ENCODE measurements at regions not wholly inside any gene's neighbourhood (a gene's known extent, or its start where the extent isn't known, plus 50 kb on each side); places are given as distances from the start of the nearest gene placed in this dataset.
"Not testable (repeated sequence)": the region's sequence is repeated elsewhere in the genome, so short reads cannot be mapped to it uniquely, and the experiment has no call there.

GRCh38 chr4:14396183-14396582 lies 606.1 kb upstream of the CPEB2 start:
- no peak for DNase-seq

GRCh38 chr4:14399848-14400247 lies 602.4 kb upstream of the CPEB2 start:
- no peak for DNase-seq

DNA sequence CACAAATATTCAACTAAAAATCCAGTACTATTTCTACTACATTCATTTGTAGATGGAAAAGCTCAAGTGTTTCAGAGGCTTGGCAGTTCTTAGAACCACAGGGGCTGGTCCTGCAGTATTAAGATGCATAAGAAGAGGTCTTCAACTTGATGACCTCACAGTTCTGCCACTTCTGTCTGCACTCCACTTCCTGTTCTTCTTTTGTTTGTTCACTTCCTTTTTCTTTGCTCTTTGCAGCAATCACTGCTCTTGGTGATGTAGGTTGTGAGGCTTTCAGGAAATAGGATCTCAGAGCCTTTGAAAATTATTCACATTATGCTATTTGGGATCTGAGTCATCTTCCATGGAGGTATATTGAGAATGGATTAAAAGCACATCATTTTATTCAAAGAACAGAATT lies 602.0 kb upstream of the CPEB2 start:
- no peak for DNase-seq

- DNase-seq = no peak
Measured at GRCh38 chr4:14403132-14403531, 599.1 kb upstream of the CPEB2 start.

DNA sequence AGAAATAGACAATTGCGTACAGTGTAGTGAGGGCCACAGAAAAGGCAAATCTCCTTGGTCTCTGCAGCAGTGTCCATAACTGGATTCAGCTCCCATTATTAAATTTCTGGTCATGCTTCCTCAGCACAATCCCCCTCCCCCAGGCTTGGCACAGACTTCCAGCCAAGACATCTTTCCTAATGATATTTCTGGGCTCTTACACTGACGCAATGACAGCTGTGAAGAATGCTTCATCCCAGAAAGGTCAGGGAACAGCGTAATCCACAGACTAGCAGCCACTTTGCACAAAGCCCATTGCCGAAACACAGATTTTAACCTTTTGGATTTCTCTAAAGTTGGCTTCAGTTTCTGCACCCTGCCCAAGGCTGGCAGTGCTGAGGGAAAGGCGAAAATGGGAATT lies 597.6 kb upstream of the CPEB2 start:
- DNase-seq = no peak

GRCh38 chr4:14410516-14410915 lies 591.8 kb upstream of the CPEB2 start:
- peak in 2 of 3 experiments; percentile 67 to 91 for DNase-seq

- DNase-seq = no peak
Measured at GRCh38 chr4:14415146-14415545, 587.1 kb upstream of the CPEB2 start.

- DNase-seq = peak in 1 of 3 experiments; percentile 23
Measured at GRCh38 chr4:14419516-14419915, 582.8 kb upstream of the CPEB2 start.

DNA sequence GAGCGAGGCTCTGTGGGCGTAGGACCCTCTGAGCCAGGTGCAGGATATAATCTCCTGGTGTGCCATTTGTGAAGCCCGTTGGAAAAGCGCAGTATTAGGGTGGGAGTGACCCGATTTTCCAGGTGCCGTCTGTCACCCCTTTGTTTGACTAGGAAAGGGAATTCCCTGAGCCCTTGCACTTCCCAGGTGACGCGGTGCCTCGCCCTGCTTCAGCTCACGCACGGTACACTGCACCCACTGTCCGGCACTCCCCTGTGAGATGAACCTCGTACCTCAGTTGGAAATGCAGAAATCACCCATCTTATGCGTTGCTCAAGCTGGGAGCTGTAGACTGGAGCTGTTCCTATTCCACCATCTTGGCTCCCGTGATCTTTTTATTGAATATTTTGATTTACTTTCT lies 576.0 kb upstream of the CPEB2 start:
- DNase-seq = not testable (repeated sequence)

GRCh38 chr4:14428125-14428524 lies 574.2 kb upstream of the CPEB2 start:
- no peak for DNase-seq

- DNase-seq = no peak
Measured at GRCh38 chr4:14431155-14432134, 570.8 kb upstream of the CPEB2 start.

- DNase-seq = no peak
Measured at GRCh38 chr4:14434483-14434882, 567.8 kb upstream of the CPEB2 start.

DNA sequence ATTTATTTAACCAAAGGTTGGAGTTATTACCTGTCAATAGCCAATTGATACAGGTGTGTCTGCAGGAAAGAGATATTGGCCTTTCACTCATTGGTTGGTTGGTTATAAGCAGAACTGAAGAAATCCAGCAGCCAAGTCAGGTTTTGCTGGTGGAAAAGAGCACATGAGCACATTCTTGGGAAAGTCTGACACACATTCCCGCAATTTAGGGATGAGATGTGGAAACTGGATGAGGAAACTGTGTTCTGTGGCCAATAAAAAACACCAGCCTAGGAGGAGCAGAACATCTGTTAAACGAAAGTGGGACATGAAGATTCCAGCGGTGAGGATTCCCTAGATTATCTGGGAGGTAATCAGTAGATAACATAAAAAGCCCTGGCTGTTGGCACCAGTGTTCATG lies 567.4 kb upstream of the CPEB2 start:
- no peak for DNase-seq

- no peak for DNase-seq
Measured at GRCh38 chr4:14441561-14441960, 560.7 kb upstream of the CPEB2 start.

DNA sequence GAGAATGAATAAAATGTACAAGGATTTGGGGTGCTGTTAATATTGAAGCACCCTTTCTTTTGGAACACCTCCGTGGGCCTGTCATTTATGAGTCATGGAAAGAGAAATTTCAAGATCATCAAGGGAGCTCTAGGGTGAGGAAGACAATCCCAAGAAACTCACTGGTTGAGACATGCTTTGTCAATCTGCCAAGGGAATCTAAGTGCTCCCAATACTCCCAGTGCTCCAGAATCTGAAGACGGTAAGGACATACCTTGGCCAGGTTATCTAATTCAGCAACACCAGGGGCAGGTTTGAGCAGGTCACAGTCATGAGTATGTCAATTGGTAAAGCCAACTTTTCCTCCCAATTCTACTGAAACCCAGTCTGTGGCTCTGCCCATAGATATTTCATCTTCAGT lies 556.4 kb upstream of the CPEB2 start:
- no peak for DNase-seq

- DNase-seq = no peak
Measured at GRCh38 chr4:14446311-14446710, 556.0 kb upstream of the CPEB2 start.

- DNase-seq = no peak
Measured at GRCh38 chr4:14446904-14447303, 555.4 kb upstream of the CPEB2 start.

- no peak for DNase-seq
Measured at GRCh38 chr4:14449308-14449707, 553.0 kb upstream of the CPEB2 start.

DNA sequence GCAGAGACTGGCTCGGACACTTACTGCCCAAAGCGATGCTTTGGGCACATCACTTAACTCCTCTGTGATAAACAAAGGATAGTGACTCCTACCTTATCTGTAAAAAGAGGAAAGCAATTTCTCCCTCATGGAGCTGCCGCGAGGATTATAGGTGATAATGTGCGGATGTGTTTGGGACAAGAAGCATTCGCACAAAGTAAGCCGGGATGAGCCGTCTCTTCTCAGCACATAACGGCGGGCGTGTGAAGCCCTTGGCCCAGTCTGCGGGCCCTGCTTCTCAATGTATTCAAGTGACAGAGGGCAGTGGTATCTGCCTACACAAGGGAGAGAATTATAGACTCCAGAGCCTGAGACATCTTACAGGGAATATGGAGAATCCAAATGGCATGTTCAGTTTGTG lies 550.3 kb upstream of the CPEB2 start:
- no peak for DNase-seq

GRCh38 chr4:14452764-14453163 lies 549.5 kb upstream of the CPEB2 start:
- DNase-seq = peak in 1 of 3 experiments; percentile 14

GRCh38 chr4:14458463-14458862 lies 543.8 kb upstream of the CPEB2 start:
- no peak for DNase-seq

DNA sequence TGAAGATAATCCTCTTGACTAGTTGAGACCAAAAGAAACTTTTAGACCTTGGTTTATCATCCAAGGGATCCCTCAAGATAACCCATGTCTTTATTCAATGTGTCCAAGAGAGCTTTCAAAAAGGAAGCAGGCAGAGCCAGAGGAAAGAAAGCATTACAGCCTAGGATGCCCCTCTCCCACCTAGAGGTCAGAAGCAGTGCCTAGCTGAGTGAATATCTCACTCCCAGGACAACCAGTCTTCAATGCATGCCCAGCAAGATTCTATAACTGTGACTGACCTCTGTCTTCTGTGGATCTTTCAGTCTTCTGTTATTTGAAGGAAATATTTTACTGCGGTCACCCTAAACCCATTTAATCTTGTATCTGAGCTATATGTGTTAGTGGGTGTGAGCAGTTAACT lies 537.2 kb upstream of the CPEB2 start:
- no peak for DNase-seq

DNA sequence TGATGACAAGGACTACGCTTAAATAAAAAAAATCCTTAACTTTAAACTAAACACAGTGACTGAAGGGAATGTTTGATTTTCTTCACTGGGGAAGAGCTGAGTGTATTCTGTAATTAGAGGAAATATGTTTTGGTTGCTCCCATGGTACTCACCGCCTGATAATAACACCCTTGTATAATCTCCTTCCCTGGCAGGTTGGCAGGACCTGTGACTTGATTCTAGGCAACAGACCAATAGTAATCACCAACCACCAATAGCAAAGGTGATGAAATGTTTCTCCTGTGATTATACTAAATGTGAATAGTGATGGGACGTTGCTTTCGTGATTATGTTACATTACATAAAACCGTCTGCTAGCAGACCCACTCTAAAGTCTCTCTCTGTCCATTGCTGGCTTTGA lies 536.8 kb upstream of the CPEB2 start:
- peak in 2 of 3 experiments; percentile 10 to 56 for DNase-seq

DNA sequence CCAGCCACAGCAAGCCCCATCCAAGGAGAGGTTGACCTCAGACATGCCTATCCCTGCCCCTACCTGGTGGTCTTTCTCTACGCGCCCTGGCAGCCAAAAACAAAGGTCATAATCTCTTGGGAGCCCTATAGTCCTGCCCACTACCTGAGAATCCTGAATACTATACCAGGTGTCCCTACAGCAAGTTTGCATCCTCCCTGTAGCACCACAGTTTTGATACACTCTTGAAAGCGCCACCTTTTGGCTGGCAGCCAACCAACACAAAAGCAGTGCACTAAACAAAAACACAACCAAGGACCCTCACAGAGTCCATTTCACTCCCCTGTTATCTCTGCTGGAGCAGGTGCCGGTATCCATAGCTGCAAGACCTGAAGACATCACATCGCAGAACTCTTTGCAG lies 523.8 kb upstream of the CPEB2 start:
- DNase-seq = no peak

- no peak for DNase-seq
Measured at GRCh38 chr4:14496408-14496807, 505.9 kb upstream of the CPEB2 start.

Measured in NCI-H1417 (cell line).